Esophagus squamous epithelium (tissue), 5 donors: ENCODE measurements at regions not wholly inside any gene's neighbourhood (a gene's known extent, or its start where the extent isn't known, plus 50 kb on each side); places are given as distances from the start of the nearest gene placed in this dataset.

Experiments used
- DNase-seq: peaks from one replicate; lab custom pipeline; 2025; lab: John Stamatoyannopoulos, UW
- H3K27ac ChIP-seq, 4 donors: fragments of 200-600 bp; sonication (generic); one replicate each; pipeline ENCODE4 v1.5.1; 2016 to 2019; ENCODE audit warnings: mild to moderate bottlenecking in 1 of 4
- H3K27me3 ChIP-seq, 4 donors: fragments of 200-600 bp; sonication (generic); 1 replicate in 3 of 4; 2 replicates in 1 of 4; pipeline versions ENCODE4 v1.5.1 to v1.6.0; 2017 to 2021; ENCODE audit warnings: antibody characterized with exemption in 1 of 4
- H3K36me3 ChIP-seq, 3 donors: fragments of 200-600 bp; sonication (generic); one replicate each; pipeline ENCODE4 v1.5.1; 2016 to 2019
- H3K4me1 ChIP-seq, 3 donors: fragments of 200-600 bp; sonication (generic); one replicate each; pipeline ENCODE4 v1.5.1; 2017 to 2019
- H3K4me3 ChIP-seq, 4 donors: fragments of 200-600 bp; sonication (generic); 1 replicate in 3 of 4; 2 replicates in 1 of 4; pipeline ENCODE4 v1.5.1; 2016 to 2019; ENCODE audit warnings: mild to moderate bottlenecking in 2 of 4, moderate library complexity in 1 of 4
- H3K9me3 ChIP-seq, 3 donors: fragments of 200-600 bp; sonication (generic); one replicate each; pipeline ENCODE4 v1.5.1; 2016 to 2019
- CTCF ChIP-seq, 6 experiments: fragments of 450-650 bp in 4 of 6; fragments of 200-600 bp in 2 of 6; sonication (generic) in 2 of 6; IDR thresholded peaks; one replicate each; pipeline ENCODE4 v1.5.1; 2016 to 2019; ENCODE audit warnings: antibody characterized with exemption in 6 of 6, mild to moderate bottlenecking in 4 of 6, moderate library complexity in 4 of 6
- POLR2A ChIP-seq, 4 donors: fragments of 450-650 bp; IDR thresholded peaks; one replicate each; pipeline ENCODE4 v1.6.1; 2017; ENCODE audit warnings: antibody characterized with exemption in 4 of 4, mild to moderate bottlenecking in 4 of 4, moderate library complexity in 3 of 4
- WGBS, 2 donors: methylation state at CpG; one replicate each; pipeline ENCODE4 v1.1.5; 2018; 5-methylcytosine and 5-hydroxymethylcytosine counted together
- intact Hi-C: fragments of 100-400 bp; cut with DNase I; formaldehyde crosslinking; loops from one replicate; pipeline ENCODE4 v1.15.0; 2022
- small RNA-seq, 4 donors: library from RNA; depleted of rRNA; stranded (forward); fragments of <200 nt; gene quantifications; one replicate each; pipeline ENCODE3, GENCODE V24; 2016
- donor health status: DM: yes; HTN: yes; CAD: no.

- TF ChIP-seq CTCF (IDR thresholded peaks at IDR 0.05) (no peak), POLR2A (IDR thresholded peaks at IDR 0.05) (no peak)
- no peak overlapping the region for H3K4me3 ChIP-seq
- 84% methylated on average over 12 to 17 of the region's 19 CpGs for WGBS, 2 donors
- H3K27ac ChIP-seq, result peak overlapping the region in 2 of 4 donors; percentile 30 to 44
- no peaks in the 10 kb centered on the region for H3K36me3 ChIP-seq
- no peaks in the 10 kb centered on the region for H3K27me3 ChIP-seq
- no peaks in the 10 kb centered on the region for H3K9me3 ChIP-seq
- intact Hi-C loops, result no loop called here
- peaks cover 21 to 64% (median 33%) of the 10 kb centered on the region in 3 donors for H3K4me1 ChIP-seq
- no peak for DNase-seq
These were observed 50.9 kb upstream of the GSE1 start for GRCh38 chr16:85562093-85562786.

- WGBS, 2 donors, result 84 to 89% methylated on average over 8 of the region's 8 CpGs
- Histone ChIP-seq H3K27ac (peak overlapping the region in 3 of 4 donors; percentile 9 to 56 (median 42)), H3K27me3 (no peaks in the 10 kb centered on the region), H3K9me3 (no peaks in the 10 kb centered on the region), H3K4me1 (peaks cover 16 to 59% (median 25%) of the 10 kb centered on the region in 3 donors), H3K4me3 (no peak overlapping the region), H3K36me3 (no peaks in the 10 kb centered on the region)
- DNase-seq, result no peak
- intact Hi-C loops, result no loop called here
- TF ChIP-seq CTCF (IDR thresholded peaks at IDR 0.05) (no peak), POLR2A (IDR thresholded peaks at IDR 0.05) (no peak)
These were observed 50.1 kb upstream of the GSE1 start for GRCh38 chr16:85563034-85563433.

Small RNAs in the stretch of these regions (small RNA-seq; reads per million reads assigned to genes)
- gene COX6CP16 (0 reads per million in 4 donors), gene MIR5093 (0 reads per million in 4 donors)
